BE2C (cell line): ENCODE measurements at regions not wholly inside any gene's neighbourhood (a gene's known extent, or its start where the extent isn't known, plus 50 kb on each side); places are given as distances from the start of the nearest gene placed in this dataset.

ENCODE experiments used
- DNase-seq: peaks from one replicate; pipeline ENCODE4 v3.0.0-alpha.2; 2020
- H3K27me3 ChIP-seq: fragments of 250-450 bp; sonication (Bioruptor Pico); 2 replicates; pipeline ENCODE4 v1.5.1; 2020; ENCODE audit warnings: mild to moderate bottlenecking
- H3K36me3 ChIP-seq: fragments of 250-450 bp; sonication (Bioruptor Pico); 2 replicates; pipeline ENCODE4 v1.5.1; 2020; ENCODE audit warnings: mild to moderate bottlenecking
- H3K4me1 ChIP-seq: fragments of 250-450 bp; sonication (Bioruptor Pico); 2 replicates; pipeline ENCODE4 v1.5.1; 2020
- H3K4me3 ChIP-seq: 2 replicates; pipeline ENCODE4 v1.5.1; 2011; ENCODE audit warnings: low read depth, low read length
- H3K9me3 ChIP-seq: fragments of 250-450 bp; sonication (Bioruptor Pico); 2 replicates; pipeline ENCODE4 v1.5.1; 2020
- CTCF ChIP-seq: IDR thresholded peaks from 2 replicates; pipeline ENCODE4 v1.5.1; 2012; ENCODE audit warnings: mild to moderate bottlenecking, low read depth, low read length

- H3K4me3 ChIP-seq: no peak overlapping the region
- H3K9me3 ChIP-seq: no peaks in the 10 kb centered on the region
- DNase-seq: no peak
- no peaks in the 10 kb centered on the region for H3K4me1 ChIP-seq
- no peak for TF ChIP-seq CTCF
- H3K27me3 ChIP-seq: peaks cover 8% of the 10 kb centered on the region
- no peaks in the 10 kb centered on the region for H3K36me3 ChIP-seq
Measured at GRCh38 chr13:99120751-99121150, 79.9 kb upstream of the UBAC2 start.

GRCh38 chr13:99122171-99122570, 78.5 kb upstream of the UBAC2 start:
- TF ChIP-seq CTCF: no peak
- DNase-seq: no peak
- Histone ChIP-seq H3K4me3 (no peak overlapping the region), H3K36me3 (no peaks in the 10 kb centered on the region), H3K27me3 (peaks cover 8% of the 10 kb centered on the region), H3K9me3 (no peaks in the 10 kb centered on the region), H3K4me1 (no peaks in the 10 kb centered on the region)

- no peaks in the 10 kb centered on the region for H3K9me3 ChIP-seq
- DNase-seq: no peak
- H3K4me3 ChIP-seq: no peak overlapping the region
- no peaks in the 10 kb centered on the region for H3K4me1 ChIP-seq
- peaks cover 8% of the 10 kb centered on the region for H3K27me3 ChIP-seq
- no peaks in the 10 kb centered on the region for H3K36me3 ChIP-seq
- TF ChIP-seq CTCF: no peak
Measured at GRCh38 chr13:99123101-99124045, 77.3 kb upstream of the UBAC2 start.

GRCh38 chr13:99124046-99124400, 76.6 kb upstream of the UBAC2 start:
- Histone ChIP-seq H3K36me3 (no peaks in the 10 kb centered on the region), H3K9me3 (no peaks in the 10 kb centered on the region), H3K27me3 (peaks cover 8% of the 10 kb centered on the region), H3K4me3 (no peak overlapping the region), H3K4me1 (no peaks in the 10 kb centered on the region)
- no peak for TF ChIP-seq CTCF
- no peak for DNase-seq

- TF ChIP-seq CTCF: no peak
- DNase-seq: no peak
- no peaks in the 10 kb centered on the region for H3K4me1 ChIP-seq
- no peaks in the 10 kb centered on the region for H3K9me3 ChIP-seq
- no peak overlapping the region for H3K4me3 ChIP-seq
- H3K36me3 ChIP-seq: no peaks in the 10 kb centered on the region
- H3K27me3 ChIP-seq: peaks cover 8% of the 10 kb centered on the region
Measured at GRCh38 chr13:99124794-99125316, 75.8 kb upstream of the UBAC2 start.

- Histone ChIP-seq H3K9me3 (no peaks in the 10 kb centered on the region), H3K4me3 (no peak overlapping the region), H3K36me3 (no peaks in the 10 kb centered on the region), H3K4me1 (no peaks in the 10 kb centered on the region), H3K27me3 (peaks cover 8% of the 10 kb centered on the region)
- no peak for DNase-seq
- TF ChIP-seq CTCF: no peak
Measured at GRCh38 chr13:99125326-99125915, 75.2 kb upstream of the UBAC2 start.
